Erythroblast (primary cell): ENCODE measurements at regions not wholly inside any gene's neighbourhood (a gene's known extent, or its start where the extent isn't known, plus 50 kb on each side); places are given as distances from the start of the nearest gene placed in this dataset.
"Not testable (repeated sequence)": the region's sequence is repeated elsewhere in the genome, so short reads cannot be mapped to it uniquely, and the experiment has no call there.

ENCODE experiments used
- GATA1 ChIP-seq: IDR thresholded peaks from 2 replicates; pipeline ENCODE4 v1.6.1; 2011; ENCODE audit warnings: low read depth, mild to moderate bottlenecking, control low read depth, low read length, moderate library complexity
- POLR2A ChIP-seq: IDR thresholded peaks from 2 replicates; pipeline ENCODE4 v1.6.1; 2011; ENCODE audit warnings: mild to moderate bottlenecking, low read length

- TF ChIP-seq POLR2A, GATA1: not testable (repeated sequence)
Measured at GRCh38 chr12:91695406-91695805, 450.2 kb downstream of the BTG1 start.
